ENCODE measurements at regions not wholly inside any gene's neighbourhood (a gene's known extent, or its start where the extent isn't known, plus 50 kb on each side); places are given as distances from the start of the nearest gene placed in this dataset.

DNA sequence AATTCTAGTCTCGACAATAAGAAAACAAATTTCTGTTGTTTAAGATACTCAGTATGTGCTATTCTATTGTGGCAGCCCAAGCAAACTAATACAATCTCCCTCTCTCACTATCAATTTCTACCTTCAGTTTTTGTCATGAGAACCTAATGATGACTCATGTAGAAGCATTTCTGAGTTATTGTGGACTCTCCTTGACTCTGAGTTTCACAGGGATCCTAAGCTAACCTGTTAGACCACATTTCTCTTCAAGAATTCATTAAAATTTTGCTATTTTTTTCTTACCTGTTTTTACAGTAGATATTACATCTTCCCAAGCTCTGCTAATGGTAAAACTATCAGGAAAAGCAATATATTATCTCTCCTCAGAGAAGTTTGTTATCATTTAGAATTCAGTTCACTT, 599.1 kb upstream of the TYRP1 start:
- no peak for DNase-seq (ENCODE audit: low spot score)
- in situ Hi-C loops (cut with HindIII; ENCODE audit: low sequenced_read_pairs) = no loop called here

DNA sequence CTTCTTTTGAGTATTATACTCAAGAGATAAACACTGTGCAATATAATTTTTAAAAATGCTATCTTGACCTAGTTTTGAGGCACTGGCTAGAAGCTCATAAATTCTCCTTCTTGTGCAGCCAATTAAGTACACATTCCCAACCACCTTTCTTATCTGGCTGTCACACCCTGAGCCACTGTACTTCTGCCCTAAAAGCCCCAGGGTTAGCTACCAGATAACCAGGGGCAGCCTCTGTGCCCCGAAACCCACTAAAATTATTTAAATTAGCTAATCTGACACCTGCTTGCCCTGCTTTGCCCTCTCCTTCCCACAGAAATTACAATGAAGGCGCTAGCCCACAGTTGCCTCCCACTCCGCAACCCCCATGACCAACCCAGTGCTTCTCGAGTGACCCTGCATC, 597.3 kb upstream of the TYRP1 start:
- DNase-seq (ENCODE audit: low spot score) = no peak
- in situ Hi-C loops (cut with HindIII; ENCODE audit: low sequenced_read_pairs) = no loop called here

DNA sequence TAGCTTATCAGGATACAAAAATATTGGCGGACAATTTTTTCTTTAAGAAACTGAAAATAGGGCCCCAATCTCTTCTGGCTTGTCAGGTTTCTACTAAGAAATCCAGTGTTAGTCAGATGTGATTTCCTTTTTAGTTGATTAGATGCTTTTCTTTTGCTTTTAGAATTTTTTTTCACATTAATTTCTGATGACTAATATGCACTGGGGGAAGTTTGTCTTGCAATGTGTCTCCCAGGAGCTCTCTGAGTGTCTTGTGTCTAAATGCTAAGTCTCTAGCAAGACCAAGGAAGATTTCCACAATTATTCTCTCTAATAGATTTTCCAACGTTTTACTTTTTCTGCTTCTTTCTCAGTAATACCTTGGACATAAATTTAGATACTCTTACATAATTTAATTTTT, 559.8 kb upstream of the TYRP1 start:
- in situ Hi-C loops (cut with HindIII; ENCODE audit: low sequenced_read_pairs) = no loop called here
- DNase-seq (ENCODE audit: low spot score) = no peak

DNA sequence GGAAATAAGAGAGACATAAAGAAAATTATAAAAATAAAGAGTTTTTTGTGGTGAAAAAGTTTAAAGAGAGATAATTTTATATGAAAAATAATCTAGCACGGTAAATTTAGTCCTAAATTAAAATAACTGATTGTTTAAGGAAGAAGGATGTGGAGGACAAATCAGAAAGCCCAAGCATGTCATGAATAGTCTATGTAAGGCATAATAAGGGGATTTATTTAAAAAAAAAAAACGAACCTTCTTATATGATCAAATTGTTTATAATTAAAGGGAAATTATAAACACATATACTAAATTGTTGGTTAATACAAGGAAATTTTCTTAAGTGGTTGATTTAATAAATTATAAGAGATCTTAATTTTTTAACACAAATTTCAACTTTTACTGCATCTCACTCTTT, 551.8 kb upstream of the TYRP1 start:
- DNase-seq (ENCODE audit: low spot score) = no peak
- in situ Hi-C loops (cut with HindIII; ENCODE audit: low sequenced_read_pairs) = no loop called here

DNA sequence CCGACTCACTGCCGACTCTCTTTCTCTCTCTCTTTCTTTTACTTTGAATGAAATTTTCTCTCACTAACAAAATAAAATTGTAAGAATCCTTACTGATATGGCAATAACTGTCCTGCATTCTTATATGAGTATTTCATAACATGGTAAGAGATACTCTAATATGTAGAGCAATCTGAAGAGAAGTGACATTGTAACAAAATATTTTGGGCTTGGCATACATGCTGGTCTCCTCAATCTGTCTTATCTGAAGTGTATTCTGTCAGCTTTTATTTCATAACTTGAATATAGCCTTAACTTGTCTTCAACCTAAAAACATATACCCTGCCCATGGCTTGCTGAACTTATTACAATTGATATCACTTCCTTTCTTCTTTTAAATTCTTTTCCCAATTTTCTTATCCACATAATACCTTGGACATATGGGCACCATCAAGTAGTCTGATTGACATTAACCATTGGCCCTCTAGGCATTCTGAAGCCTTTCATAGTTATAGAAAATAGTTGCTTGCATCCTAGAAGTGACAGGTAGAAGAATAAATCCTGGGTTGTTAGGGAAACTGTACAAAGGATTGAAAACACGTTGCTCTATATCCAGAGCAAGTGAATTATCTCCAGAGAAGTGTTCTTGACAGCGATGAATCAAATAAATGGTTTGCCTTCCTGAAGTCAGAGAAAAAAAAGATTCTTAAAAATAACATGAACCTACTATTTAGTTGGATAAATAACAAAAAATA, 537.6 kb upstream of the TYRP1 start:
- in situ Hi-C loops (cut with HindIII; ENCODE audit: low sequenced_read_pairs) = no loop called here
- DNase-seq (ENCODE audit: low spot score) = no peak

DNA sequence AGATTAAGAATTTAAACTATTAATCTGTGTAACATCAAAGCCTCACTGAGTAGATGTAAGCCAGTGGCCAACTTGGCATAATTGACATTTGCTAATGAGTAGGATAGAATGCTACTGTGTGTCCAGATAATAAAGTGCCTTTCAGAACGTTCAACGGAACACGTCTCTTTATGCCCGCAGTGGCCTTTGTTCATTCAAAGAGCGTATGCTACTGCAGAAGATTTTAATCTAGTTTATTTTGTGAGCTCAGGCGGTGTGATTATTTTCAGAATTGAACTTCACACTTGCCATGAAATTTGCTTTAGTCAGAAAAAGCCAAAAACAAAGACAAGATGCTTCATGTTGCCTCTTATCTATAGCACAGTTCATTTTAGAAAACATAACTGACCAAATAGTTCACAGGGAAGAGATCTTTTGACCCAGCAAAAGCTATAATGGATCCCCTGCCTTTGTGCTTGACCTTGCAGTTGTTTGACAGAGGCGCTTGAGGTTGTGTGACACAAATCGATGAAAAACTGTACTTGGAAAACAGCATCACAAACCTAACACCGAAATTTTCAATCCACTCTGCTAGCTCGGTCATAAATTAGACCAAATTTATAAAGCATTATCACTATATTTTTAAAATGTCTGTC, 530.9 kb upstream of the TYRP1 start:
- in situ Hi-C loops (cut with HindIII; ENCODE audit: low sequenced_read_pairs) = no loop called here

DNA sequence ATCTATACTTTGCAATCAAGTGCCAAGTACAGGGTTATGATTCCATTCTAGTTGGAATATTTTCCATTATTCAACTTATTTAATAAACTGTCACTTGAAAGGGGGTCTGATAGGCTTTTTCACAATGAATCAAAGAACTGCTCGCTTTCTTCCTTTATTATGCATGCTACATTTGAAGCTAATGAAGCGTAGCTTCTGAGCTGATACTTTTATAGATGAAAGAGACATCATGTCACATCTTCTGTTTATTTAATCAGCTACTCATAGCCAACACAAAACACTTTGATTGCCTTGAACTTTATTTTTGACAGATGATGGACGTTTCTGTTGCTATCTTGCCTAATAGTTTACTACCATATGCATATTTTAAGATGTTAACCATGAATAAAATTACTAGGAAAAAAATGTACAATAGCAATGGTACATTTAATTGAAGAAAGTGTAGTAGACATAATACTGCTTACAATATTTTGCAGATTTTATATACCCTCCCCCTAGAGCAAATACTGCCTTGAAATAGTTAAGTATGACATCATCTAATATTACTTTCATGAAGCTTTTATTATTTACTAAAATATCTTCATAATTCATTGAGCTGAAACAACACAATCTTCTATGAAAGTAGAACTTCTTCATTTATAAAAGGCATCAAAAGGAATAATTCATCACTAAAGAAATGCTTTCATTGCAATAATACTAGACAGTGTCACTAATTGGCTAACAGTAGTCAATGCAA, 529.3 kb upstream of the TYRP1 start:
- DNase-seq (ENCODE audit: low spot score) = no peak
- in situ Hi-C loops (cut with HindIII; ENCODE audit: low sequenced_read_pairs) = no loop called here

More for the DNA sequence above, 530.9 kb upstream of the TYRP1 start:
- DNase-seq (ENCODE audit: low spot score) = no peak

DNA sequence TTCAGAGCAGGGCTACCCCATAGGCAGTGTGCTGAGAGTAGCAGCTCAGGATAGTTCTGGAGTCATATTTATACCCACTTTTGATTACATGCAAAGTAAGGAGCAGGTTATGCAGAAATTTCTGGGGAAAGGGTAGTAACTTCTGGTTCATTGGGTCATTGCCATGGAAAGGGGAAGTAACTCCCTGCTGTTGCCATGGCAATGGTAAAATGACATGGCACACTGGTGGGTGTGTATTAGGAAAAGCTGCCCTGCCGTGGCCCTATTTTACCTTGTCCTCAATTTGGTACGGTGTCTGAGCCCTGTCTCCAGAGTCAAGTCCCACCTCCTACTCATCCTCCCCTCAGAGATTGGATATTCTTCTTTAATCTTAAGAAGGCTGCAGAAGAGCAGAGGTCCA, 526.7 kb upstream of the TYRP1 start:
- DNase-seq (ENCODE audit: low spot score) = no peak
- in situ Hi-C loops (cut with HindIII; ENCODE audit: low sequenced_read_pairs) = no loop called here

DNA sequence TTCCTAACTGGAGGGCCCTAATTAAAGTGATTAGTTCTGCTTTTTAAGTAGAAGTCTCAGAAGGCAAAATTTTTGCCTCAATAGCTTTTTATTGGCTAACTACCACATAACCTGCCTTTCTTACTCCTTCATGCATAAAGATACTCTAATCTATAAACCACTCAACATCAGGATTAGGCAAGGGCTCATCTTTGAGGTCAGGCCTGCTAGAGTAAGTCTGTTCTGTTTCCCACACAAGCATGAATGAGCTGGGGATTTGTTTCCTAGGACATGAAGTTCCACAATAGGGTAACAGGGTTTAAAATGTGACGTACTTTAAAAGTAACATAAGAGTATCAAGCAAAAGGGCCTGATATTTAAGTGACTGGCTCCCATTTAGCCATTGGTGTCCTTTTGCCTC, 522.7 kb upstream of the TYRP1 start:
- in situ Hi-C loops (cut with HindIII; ENCODE audit: low sequenced_read_pairs) = no loop called here
- DNase-seq (ENCODE audit: low spot score) = no peak

DNA sequence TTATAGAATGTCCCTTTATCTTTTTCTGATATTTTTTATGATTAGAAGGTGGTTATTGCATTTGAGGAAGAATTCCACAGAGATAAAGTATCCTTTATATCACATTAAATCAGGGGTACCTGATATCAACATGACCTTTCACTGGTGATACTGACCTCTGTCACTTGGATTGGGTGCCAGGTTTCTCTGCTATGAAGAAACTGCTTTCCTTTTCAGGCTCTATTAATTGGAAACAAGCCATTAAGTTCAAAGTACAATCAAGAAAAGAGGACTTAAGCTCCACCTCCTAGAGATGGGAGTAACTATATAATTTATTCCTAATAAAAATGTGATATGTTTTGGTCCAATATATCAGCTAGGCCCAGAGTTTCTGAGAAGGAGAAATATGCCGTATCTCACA, 514.6 kb upstream of the TYRP1 start:
- in situ Hi-C loops (cut with HindIII; ENCODE audit: low sequenced_read_pairs) = no loop called here
- DNase-seq (ENCODE audit: low spot score) = no peak

DNA sequence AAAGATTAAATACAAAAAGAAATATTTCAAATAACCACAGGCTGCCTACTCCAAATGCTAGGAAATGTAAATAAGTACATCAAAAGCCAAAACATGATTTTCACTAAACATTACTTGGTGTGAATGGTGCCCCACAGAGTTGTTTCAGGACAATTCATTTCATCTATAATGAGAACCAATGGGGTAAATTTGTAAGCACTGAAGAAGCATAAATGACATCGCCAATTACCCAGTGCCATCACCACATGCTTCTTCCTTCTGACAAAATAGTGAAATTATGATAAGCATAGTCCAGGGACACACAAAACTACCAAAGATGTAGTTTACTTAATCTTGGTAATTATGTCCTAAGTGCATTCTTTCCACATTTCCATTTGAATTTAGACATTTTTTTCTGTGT, 510.4 kb upstream of the TYRP1 start:
- DNase-seq (ENCODE audit: low spot score) = no peak
- in situ Hi-C loops (cut with HindIII; ENCODE audit: low sequenced_read_pairs) = no loop called here

DNA sequence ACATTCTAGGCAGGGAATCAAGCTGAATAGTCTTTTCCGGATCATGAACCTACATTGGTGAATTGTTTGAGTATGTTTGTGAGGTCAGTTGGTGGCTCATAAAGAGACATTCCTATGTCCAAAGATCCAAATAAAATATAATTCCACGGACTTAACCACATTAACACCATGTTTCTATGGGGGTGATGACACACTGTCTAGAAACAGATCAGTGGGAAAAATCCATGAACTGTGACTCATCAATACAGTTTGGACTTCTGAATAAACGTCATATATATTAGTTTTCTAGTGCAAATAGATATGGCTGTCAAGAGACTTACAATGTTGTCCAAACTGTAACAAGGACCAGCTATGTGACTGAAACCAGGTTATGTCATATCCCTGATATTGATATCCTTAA, 509.9 kb upstream of the TYRP1 start:
- in situ Hi-C loops (cut with HindIII; ENCODE audit: low sequenced_read_pairs) = no loop called here
- no peak for DNase-seq (ENCODE audit: low spot score)

DNA sequence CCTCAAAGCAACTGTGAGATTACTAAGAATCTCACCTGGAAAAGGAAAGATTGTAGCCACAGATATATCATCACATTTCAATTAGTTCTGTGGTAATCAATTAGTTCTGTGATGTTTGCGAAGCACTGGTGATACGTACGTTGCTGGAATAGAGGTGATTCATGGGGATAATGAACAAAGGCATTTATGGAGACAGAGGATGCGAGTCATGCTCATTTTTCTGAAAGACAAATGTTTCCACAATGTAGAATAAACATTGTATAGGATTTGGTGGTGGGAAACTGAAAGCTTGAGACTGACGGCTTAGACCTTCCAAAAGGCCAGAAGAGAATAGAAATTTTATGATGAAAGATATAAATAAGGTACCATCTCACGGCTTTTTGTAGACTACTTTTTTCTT, 507.3 kb upstream of the TYRP1 start:
- no peak for DNase-seq (ENCODE audit: low spot score)
- in situ Hi-C loops (cut with HindIII; ENCODE audit: low sequenced_read_pairs) = no loop called here

DNA sequence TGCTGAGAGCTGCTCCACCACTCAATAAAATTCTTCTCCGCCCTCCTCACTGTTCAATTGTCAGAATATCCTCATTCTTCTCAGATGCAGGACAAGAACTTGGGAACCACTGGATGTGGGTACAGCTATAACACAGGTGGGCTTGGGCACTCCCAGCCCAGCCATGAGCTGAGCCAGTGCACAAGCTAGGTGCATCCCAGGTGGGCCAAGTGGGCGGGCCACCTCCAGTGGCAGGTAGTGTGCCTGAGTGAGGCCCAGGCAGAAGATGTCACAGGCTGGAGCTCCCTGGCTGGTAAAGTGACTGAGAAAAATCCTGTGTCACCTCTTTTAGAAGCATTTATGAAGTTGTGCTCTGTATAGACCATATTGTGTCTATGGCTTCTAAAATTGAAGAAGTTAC, 501.6 kb upstream of the TYRP1 start:
- DNase-seq (ENCODE audit: low spot score) = no peak
- in situ Hi-C loops (cut with HindIII; ENCODE audit: low sequenced_read_pairs) = no loop called here

DNA sequence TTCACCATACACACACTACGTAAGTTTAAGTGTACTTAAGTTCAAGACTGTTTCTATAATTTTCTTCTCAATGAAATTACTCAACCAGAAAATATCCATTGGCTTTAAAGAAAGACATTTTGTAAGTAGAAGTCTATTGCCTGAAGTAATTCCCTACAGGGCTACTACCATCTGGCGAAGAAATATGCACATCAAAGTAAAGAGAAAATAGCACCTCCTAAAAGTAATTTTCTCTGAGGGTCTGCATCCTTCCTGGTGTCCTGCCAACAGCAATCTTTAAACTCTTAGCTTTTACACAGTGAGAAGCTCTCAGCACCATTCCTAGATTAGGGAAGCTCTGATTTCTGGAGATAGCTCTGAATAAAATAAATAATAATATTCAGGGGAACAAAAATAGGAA, 498.5 kb upstream of the TYRP1 start:
- in situ Hi-C loops (cut with HindIII; ENCODE audit: low sequenced_read_pairs) = no loop called here
- DNase-seq (ENCODE audit: low spot score) = no peak

DNA sequence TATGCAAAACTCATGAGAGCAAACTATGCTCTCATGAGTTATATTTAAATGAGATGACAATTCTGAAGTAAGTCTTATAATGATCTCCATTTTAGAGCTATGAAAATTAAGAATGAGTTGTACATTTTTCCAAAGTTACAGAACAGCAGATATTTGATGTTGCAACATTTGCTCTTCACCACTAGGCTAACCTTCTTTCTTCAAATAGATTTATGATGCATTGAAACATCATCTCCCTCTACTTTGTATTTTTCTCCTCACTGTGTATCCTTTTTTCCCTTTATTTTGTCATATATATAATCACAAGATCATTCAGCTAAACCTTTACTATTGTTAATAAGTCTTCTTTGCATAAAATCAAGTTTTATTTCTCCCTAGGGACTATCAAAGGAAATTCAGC, 497.7 kb upstream of the TYRP1 start:
- no peak for DNase-seq (ENCODE audit: low spot score)
- in situ Hi-C loops (cut with HindIII; ENCODE audit: low sequenced_read_pairs) = no loop called here

DNA sequence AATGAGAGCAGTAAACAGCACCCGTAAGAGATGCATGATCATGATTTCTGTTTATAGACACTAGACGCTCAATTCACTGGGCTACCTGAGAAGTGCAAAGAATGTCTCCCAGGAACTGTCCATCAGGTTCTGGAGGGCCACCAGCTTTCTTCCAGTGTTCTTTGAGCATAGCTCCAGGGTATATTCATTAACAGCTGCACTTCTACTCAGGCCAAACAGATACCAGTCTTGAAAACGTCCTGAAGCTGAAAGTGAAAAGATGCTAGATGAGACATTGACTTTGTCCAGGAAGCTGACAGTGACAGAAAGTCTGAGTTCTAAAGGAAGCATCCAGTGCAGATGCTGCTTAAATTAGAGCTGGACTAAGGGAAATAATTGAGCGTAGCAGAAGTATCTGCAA, 488.7 kb upstream of the TYRP1 start:
- DNase-seq (ENCODE audit: low spot score) = no peak
- in situ Hi-C loops (cut with HindIII; ENCODE audit: low sequenced_read_pairs) = no loop called here

DNA sequence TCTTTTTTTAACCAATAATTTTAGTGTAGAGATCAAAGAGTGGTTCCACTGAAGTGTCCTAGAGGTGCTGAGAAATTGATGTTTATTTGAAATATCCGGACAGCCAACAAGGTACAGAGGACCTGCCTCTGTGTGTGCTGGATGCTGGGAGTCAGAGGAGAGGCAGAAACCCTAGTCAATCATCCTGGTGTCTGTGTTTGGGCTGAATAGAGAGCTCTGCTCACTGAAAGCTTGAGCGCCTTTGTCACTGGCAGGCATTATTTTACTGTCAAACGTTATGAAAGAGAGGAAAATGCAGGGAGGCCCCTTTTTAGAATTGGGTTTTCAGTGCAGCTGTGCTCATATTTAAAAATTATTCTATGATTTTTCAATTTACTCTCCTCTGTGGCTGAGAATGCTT, 480.3 kb upstream of the TYRP1 start:
- in situ Hi-C loops (cut with HindIII; ENCODE audit: low sequenced_read_pairs) = no loop called here
- DNase-seq (ENCODE audit: low spot score) = no peak

DNA sequence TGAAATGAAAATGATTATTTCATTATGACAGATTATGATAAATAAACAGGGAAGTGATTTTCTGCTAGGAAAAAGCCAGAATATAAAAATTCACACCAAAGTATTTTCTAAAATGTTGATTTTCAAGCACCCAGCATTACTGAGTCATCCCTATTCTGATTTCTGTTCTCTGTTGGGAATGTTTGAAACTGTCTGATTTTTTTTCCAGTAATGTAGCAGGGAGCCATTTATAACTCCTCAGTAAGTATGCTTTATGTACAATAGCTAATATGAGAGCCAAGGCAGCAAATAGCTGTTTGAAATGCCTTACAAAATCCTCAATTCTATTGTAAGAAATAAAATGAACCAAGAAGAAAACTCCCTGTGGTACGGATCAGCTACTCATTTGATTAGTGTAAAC, 471.7 kb upstream of the TYRP1 start:
- in situ Hi-C loops (cut with HindIII; ENCODE audit: low sequenced_read_pairs) = no loop called here
- no peak for DNase-seq (ENCODE audit: low spot score)

DNA sequence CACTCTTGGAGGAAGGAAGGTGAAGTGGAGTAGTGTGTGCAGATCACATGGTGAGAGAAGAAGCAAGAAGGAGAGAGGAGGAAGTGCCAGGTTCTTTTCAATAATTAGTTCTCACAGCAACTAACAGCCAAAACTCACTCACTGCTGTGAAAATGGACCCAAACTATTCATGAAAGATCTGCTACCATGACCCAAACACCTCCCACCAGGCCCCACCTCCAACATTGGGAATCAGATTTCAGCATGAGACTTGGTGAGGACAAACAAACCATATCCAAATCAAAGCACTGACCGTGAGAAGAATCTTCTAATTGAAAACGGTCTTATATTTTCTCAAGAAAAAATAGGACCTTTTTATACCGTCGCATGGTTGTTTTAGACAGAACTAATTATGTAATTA, 468.7 kb upstream of the TYRP1 start:
- DNase-seq (ENCODE audit: low spot score) = no peak
- in situ Hi-C loops (cut with HindIII; ENCODE audit: low sequenced_read_pairs) = no loop called here

DNA sequence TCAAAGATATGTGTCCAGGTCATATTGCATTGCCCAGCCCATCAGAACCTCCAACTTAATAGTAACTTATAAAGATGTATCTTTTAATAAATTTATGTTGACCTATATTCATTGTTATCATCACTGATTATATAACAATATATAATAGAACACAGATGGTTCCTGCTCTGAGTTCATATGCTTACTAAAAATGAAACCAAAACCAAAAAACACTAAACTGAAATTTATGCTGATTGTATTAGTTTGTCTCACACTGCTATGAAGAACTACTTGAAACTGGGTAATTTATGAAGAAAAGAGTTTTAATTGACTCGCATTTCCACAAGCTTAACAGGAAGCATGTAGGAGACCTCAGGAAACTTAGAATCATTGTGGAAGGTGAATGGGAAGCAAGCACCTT, 462.5 kb upstream of the TYRP1 start:
- DNase-seq (ENCODE audit: low spot score) = no peak
- in situ Hi-C loops (cut with HindIII; ENCODE audit: low sequenced_read_pairs) = no loop called here
